D341Med (cell line): ENCODE measurements at regions not wholly inside any gene's neighbourhood (a gene's known extent, or its start where the extent isn't known, plus 50 kb on each side); places are given as distances from the start of the nearest gene placed in this dataset.
A peak's percentile ranks its signal among the peaks of the same experiment; 100 is the strongest.
"Not testable (repeated sequence)": the region's sequence is repeated elsewhere in the genome, so short reads cannot be mapped to it uniquely, and the experiment has no call there.

ENCODE experiments used
- DNase-seq: peaks from one replicate; pipeline ENCODE4 v3.0.0; 2012; ENCODE audit warnings: low spot score

DNA sequence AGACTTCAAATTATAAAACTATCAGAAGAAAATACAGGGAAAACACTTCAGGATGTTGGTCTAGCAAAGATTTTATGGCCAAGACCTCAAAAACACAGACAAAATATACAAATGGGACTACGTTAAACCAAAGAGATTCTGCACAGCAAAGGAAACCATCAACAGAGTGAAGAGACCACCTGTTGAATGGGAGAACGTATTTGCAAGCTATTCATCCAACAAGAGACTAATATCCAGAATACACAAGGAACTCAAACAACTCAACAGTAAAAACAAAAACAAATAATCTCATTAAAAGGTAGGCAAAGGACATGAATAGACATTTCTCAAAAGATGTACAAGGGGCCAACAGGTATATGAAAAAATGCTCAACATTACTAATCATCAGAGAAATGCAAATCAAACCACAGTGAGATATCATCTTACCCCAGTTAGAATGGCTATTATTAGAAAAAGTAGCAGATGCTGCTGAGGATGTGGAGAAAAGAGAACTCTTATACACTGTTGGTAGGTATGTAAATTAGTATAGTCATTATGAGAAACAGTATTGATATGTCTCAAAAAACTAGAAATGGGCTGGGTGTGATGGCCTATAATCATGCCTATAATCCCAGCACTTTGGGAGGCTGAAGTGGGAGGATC is 112.6 kb downstream of the LRIG2 start:
- DNase-seq, result no peak

DNA sequence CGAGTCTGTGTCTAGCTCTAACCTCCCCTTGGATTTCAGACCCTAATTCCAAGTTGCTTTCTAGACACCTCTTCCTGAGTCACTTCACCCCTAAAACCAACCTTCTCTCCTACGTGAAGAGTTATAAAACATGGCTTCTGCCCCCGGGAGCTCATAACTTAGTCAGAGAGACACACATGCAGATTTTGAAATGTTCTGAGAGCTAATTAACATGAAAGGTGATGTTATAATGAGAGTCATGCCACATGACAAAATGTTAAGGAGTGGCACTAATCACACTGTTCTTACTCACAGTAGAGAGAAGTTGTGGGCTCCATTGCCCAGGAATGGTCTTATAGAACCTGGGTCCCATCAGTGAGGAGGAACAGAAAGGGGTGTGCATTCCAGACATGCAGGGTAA is 117.1 kb downstream of the LRIG2 start:
- no peak for DNase-seq

DNA sequence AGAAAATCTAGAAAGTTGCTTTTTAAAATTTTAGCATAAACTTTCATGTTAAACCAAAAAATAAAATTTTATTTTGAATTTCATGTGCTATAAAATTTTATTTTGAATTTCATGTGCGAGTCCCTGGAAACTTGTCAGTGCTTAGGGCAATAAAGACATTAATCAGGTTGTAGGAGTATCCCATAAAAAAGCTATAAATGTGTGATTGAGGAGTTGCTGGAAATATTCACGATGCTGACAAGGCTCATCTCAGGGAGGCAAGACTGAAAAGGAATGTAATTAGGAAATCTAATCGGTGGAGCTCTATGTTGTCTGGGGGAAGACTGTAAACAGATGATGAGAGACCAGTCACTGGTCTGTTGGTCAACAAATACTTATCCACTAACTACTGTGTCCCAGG is 117.9 kb downstream of the LRIG2 start:
- no peak for DNase-seq

DNA sequence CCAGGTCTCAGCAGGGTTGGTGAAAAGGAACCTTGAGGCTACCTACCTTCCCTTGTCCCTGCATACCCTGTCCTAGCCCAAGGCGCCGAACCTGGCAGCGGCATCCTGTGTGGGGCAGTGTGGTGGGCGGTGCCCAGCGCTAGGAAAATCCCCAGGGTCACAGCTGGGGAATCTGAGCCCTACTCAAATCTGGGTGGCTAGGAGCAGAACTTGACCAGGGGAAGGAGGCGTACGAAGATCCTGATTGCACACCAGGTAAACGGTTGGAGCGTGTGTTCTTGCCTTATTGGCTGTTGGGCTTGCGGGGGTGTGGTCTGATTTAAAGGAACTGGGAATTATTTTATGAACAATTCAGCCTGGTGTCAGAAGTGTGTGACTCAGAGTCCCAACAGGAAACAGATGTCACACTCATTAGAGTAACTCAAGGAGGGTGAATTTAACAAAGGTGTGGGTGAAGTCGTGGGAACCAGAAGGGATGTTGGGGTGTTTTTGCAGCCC is 118.6 kb downstream of the LRIG2 start:
- DNase-seq, result no peak

GRCh38 chr1:113192242-113192641 is 119.2 kb downstream of the LRIG2 start:
- DNase-seq, result no peak

GRCh38 chr1:113192980-113193379 is 120.0 kb downstream of the LRIG2 start:
- DNase-seq, result no peak

- no peak for DNase-seq
These were observed 122.1 kb downstream of the LRIG2 start for GRCh38 chr1:113194846-113195830.

DNA sequence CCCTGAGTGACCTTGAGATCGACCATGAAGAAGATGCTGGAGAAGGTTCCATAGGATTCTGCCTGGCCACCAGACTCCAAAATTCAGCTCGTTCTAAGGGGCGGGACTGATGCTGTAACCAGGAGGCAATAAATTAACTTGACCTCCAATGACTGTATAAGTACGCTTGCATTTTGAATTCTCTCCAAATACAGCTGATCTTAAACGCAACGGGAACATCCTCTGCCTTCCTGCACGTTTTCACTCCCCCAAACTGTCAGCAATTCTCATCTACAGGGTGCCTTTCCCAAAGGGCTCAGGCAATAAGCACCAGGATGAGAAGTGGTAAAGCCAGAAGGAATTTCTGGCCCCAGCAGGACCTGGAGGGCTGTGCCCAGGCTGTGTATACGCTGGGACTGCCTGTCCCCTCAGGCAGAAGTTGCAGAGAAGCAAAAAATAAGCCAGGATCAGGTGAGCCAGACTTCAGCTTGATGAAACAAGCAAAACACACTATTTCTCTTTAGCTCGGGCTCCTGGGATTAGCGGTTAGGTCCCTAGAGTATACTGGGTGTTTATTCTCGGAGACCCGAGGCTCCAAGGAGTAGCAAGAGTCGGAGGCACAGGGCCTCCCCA is 124.8 kb downstream of the LRIG2 start:
- DNase-seq, result no peak

GRCh38 chr1:113198806-113199205 is 125.8 kb downstream of the LRIG2 start:
- DNase-seq, result no peak

- no peak for DNase-seq
These were observed 126.9 kb downstream of the LRIG2 start for GRCh38 chr1:113199760-113200455.

GRCh38 chr1:113201560-113201959 is 128.6 kb downstream of the LRIG2 start:
- DNase-seq, result no peak

DNA sequence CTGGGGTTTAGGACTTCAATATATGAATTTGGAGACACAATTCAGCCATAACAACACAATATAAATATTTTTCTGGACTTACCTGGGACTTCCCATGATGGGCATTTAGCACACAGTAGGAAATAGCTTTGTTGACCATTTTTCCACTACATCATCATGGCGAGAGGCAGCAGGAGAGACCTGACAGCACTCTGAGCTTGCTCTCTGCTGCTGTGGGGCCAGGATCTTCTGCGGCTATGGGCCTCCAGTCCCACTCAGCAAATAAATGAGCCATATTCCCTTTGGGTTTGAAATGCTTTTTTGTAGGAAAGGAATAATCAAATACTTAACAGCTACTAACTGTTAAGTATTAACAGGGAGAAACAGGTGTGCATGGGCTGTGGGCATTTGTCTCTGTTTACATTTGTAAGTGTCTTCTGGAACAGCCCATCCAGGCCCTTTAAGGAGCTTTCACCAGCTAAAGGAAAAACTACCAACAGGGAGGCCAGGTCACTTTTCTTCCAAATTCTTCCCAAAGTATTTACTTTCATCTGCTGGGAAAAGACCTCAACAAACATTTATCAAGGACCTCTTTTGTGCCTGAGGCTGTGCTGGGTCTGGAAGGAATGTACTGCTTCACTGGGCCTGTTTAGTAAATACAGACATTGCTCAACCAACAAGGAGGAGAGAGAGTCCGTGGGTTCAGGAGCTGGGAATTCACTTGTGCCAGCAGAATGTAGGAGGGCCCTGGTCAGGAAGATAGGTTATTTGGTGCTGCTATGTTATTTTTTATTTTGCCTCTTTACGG is 133.2 kb downstream of the LRIG2 start:
- no peak for DNase-seq

GRCh38 chr1:113207019-113207418 is 134.0 kb downstream of the LRIG2 start:
- no peak for DNase-seq

DNA sequence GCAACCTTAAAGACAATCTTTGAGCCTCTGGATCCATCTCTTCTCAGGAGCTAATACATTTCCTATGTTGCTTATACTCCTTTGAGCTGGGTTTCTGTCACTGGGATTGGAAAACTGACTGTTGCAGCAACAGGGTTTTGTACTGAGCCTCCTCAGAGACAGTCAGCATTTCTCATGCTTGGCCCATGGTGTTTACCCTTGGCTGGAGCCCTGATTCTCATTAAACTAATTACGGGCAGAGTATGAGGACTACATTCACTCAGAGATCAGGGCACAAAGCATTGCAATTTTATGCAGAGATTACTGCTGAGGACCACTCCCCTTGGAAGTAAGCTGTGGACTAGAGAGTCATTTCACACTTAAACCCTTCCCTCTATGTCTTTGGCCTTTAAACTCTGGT is 134.5 kb downstream of the LRIG2 start:
- no peak for DNase-seq

DNA sequence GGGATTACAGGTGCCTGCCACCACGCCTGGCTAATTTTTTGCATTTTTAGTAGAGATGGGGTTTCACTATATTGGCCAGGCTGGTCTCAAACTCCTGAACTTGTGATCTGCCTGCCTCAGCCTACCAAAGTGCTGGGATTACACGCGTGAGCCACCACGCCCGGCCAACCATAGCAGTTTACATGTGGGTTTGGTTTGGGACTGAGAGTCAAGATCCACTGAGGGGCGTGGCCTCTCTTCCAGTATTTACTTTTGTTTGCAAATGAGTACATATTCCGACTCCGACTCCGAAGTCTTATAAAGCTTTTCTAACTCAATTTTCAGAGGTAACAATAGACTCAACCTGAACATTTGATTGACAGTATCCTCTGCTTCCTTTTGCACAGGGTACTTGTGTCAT is 135.4 kb downstream of the LRIG2 start:
- DNase-seq, result not testable (repeated sequence)

DNA sequence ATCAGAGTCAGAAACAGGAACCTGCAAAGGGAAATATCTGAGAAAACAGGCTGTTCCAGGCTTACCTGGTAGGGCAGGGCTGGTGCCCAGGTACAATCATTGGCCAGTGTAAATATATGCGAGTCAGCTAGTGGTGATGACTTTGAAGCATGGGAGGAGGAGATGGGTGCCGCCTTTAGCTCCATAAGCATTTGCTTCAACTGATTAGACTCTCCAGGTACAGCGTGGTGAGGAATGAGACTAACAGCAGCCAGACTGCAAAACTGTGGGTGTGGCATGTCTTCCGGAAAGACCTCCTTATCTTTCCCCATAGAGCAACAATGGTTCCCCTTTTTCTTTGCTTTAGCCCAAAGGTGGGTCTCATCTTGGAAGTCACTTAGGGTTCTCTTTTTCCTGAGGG is 137.2 kb downstream of the LRIG2 start:
- DNase-seq, result no peak

DNA sequence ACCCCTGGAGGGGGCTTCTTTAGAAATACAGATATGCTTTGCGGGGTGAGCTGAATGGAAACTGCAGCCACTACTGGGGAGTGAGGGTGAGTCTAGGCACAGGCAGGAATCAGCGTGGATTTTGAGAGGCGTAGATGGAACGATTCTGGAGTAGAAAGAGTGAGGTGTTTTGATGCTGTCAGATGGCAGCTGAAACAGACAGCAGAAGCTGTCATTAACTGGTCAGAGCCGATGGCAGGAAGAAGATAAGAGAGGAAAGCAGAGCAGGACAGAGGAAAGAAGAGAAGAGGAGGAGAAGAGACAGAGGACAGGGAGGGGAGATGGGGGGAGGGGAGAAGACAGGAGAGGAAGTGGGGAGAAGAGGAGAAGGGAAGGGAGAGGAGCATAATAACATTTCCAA is 138.5 kb downstream of the LRIG2 start:
- no peak for DNase-seq

DNA sequence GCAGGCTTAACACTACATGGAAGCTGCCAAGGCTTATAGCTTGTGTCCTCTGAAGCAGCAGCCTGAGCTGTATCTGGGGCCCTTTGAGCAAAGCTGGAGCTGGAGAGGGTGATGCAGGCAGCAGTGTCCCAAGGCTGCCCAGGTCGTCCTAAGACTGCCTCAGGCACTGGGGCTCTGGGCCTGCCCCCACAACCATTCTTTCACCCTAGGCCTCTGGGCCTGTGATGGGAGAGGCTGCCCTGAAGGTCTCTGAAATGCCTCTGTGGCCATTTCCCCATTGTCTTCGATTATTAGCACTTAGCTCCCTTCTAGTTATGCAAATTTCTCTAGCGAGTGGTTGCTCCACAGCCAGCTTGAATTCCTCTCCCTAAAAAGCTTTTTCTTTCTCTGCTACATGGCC is 142.0 kb downstream of the LRIG2 start:
- no peak for DNase-seq

GRCh38 chr1:113216664-113217063 is 143.7 kb downstream of the LRIG2 start:
- no peak for DNase-seq

DNA sequence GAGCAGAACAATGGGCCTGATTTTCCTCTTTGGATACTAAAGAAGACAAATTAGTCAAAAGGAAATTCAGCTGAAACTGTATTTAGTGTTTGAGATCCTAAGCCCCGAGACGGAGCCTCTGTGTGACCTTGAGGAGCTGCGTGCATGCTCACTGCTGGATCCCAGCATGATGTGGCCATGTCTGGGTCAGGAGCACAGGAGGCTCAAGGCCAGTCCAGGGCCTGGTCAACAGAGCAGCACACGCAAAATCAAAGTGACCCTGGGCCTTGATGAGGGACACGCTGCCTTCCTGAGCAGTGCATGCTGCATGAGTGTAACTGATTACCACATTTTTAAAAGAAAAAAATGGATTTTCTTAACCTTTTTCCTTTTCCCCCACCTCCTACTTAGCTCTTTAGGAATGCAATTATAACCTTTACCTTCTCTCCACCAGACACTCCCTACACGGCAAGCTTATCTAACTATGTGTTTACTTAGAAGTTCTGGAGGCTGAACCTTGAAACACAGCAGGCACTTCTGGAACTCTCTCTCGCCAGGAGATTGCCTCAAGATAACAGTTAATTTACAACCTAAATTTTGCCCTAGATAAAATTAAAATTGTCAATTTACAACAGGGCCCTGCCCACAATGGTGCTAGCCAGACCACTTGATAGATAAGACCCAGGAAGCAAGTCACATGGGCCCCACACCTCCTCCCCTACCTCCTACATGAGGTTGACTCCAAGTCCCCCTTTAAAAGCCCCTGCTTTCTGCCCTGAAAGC is 144.6 kb downstream of the LRIG2 start:
- DNase-seq, result no peak

GRCh38 chr1:113219377-113219776 is 146.4 kb downstream of the LRIG2 start:
- DNase-seq, result peak; percentile 48
